Renal cortical epithelial cell (primary cell): ENCODE measurements at regions not wholly inside any gene's neighbourhood (a gene's known extent, or its start where the extent isn't known, plus 50 kb on each side); places are given as distances from the start of the nearest gene placed in this dataset.
"Not testable (repeated sequence)": the region's sequence is repeated elsewhere in the genome, so short reads cannot be mapped to it uniquely, and the experiment has no call there.

ENCODE experiments used
- DNase-seq: peaks from one replicate; pipeline ENCODE4 v3.0.0-alpha.2; 2011; ENCODE audit warnings: low read depth

DNA sequence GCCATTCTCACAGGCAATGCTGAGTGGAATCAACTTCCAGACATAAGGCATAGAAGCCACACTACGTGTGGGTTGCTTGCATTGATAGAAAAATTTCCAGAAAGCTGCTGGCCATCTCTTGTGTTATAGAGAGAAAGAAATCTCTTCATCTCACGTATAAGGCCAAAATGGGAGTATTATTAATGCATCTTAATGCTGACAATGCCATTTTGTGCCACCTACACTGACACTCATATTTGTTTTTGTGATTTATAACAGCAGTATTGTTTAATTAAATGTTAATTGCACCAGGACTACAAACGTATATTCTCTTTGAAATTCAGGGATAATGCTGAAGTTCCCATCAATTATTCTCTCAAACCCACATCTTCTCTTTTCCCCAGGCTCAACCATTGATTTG is 56.1 kb upstream of the TMEM132D start:
- no peak for DNase-seq

DNA sequence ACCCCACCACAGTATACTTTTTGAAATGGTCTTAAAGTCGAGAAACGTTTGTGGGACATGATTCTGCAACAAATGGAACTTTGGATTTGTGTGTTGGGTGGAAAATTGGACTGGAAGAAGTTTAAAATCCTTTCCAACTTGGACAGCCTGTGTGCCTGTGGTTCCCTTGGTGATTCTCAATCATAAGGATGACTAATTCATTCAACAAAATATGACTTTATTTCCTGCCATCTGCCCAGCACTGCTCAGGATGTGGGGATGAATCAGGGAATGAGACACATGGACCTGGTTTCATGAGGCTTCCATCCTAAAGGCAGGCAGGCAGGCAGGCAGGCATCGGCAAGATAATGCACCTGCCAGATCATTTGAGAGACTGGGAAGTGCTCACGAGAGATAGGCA is 57.3 kb upstream of the TMEM132D start:
- no peak for DNase-seq

DNA sequence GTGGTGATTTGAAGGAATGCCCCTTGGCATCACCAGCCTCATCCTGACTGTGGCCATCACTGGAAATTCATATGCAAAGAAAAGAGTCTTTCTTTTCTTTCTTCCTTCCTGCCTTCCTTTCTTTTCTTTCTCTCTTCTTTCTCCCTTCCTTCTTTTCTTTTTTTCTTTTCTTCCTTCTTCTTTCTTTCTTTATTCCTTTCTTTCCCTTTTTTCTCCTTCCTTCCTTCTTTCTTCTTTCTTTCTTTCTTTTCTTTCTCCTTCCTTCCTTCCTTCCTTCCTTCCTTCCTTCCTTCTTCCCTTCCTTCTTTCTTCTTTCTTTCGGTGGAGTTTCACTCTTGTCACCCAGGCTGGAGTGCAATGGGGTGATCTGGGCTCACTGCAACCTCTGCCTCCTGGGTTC is 58.0 kb upstream of the TMEM132D start:
- DNase-seq: no peak

DNA sequence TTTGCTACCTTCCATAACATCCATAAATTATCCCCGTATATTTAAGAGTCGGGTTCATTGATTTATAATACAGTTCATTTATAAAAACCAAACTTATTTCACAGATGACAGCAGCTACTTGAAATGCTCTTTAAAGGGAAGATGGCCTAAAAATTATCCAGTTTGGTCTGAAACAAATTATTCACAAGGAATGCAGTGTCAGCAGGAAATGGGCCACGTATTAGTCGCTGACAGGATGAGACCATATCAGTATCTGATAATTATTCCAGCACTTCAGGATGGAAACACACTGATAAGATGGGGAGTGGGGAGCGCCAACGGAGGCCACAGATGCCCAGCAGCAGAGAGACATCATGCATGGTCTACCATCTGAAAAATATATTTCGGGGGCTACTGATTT is 60.5 kb upstream of the TMEM132D start:
- no peak for DNase-seq

DNA sequence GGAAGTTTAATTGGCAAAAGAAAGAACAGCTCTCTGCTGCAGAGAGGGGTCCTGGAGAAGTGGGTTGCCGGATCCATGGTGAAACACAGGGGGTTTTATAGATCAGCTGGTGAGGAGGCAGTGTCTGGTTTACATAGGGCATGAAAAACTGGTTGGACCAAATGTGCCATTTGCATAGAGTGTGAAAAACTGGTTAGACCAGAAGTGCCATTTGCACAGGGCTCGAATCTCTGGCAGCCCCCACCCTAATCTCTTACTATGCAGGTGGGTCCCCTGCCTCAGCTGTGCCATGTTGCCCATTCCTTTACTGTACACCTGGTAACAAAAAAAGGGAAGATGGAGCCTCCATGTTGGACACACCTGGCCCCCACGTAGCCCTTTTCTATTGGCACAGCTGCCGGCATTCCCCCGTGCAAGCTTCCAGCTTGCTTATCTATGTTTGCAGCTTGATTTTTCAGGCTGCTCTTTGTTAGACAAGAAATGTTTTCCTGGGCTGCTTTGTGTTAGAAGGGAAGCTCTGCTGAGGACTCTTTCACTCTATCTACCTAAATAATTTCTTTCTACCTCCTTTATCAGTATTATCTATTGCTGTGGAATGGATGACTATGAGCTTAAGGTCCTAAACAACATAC is 61.1 kb upstream of the TMEM132D start:
- no peak for DNase-seq

DNA sequence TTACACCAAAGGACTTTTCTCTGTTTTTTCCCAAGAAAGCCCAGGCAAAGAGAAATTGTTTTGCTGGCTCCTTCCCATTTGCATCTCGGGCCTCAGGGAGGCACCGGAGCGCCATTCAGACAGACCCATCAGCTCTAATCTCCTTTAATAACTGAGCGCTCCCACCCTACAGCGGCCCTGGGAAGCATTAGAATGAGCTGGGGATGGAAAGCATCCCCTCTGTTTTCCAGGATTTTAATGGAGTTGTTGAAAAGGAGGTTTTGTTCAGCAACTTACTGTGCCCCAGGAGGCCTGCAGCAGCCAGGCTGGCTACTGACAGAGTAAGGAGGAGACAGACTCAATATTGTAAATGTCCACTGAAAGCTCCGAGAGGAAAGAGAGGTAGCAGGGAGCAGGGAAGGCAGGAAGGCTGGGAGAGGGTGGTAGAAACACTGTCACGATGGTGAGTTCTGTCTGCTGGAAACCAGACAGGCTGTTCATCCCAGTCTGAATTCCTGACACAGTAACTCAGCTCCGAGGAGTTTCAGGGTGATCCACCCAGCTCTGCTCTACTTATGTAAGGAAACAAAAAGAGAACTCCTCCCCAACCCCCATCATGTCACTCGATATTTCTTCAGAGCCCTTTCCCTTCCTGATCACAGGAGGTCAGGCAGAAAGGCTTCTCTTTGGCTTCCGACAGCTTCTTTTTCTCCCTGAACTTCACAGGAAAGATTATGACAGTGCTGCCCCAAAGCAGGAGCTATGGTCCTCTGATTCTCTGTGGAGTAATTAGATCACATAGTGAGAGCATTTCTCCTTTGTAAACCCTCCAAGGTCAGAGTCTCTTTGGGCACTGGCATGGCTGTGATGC is 62.5 kb upstream of the TMEM132D start:
- DNase-seq: no peak

DNA sequence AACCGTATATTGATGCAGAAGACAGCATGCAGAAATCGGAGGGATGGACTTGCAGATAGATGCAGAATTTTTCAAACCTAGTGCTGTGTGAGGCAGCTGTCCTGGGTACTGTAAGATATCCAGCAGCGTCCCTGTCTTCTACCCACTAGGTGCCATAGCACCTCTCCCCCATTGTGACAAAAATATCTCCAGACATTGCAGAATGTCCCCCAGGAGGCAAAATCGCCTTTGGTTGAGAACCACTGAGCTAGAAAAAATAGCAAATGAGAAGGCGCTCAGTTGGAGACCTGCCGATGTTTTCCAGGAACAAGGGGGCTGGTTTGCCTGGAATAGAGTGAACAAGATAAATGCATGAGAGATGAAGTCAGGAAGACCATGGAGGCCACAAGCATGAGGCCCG is 67.9 kb upstream of the TMEM132D start:
- no peak for DNase-seq

DNA sequence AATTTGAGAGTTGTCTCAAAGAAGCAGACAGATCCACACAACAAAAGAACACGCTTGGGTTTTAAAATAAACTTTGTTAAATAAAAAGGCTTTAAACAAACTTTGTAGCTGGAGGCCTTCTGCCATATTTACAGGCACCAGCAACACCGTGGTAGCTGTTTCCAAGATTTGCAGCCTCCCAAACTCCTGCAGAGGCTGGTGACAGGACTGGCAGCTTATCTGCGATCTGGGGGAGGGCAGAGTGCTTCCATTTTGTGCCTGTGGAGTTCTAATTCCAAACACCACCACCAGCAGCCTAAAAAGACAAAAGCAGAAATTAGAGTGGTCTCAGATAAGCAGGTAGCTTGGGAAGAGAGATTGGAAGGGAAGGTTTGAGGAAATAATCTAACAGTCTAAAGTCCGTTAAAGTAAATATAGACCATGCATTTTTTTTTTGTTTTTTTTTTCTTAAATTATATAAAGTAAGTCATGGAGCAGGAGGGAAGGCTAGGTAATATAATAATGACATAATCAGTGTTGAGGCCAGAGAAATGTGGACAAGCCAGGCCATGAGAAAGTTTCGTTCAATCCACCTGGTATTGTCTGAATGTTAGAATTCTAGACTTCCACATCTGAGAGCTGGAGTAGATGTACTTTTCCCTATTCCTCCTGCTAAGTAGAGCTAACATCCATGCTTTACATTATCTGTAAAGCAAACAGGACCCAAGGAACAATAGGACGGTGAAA is 69.6 kb upstream of the TMEM132D start:
- no peak for DNase-seq

DNA sequence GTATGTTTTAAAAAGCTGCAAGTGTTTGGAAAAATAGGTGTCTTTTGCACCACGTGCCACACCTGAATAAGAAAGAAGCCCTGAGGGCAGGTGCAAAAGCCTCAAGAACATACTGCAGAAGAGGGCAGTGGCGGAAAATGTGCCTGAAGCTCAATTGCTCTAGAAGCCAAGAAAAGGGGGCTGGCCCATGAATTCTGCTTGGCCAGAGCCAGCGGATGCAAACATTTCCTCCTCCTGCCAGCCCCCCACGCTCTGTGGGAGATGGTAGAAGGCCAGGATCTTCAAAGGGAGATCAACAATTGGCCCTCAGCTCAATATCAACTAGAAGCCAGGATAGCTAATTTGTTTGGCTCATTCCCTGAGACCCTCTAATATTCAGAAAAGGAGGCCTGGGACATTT is 80.3 kb upstream of the TMEM132D start:
- no peak for DNase-seq

DNA sequence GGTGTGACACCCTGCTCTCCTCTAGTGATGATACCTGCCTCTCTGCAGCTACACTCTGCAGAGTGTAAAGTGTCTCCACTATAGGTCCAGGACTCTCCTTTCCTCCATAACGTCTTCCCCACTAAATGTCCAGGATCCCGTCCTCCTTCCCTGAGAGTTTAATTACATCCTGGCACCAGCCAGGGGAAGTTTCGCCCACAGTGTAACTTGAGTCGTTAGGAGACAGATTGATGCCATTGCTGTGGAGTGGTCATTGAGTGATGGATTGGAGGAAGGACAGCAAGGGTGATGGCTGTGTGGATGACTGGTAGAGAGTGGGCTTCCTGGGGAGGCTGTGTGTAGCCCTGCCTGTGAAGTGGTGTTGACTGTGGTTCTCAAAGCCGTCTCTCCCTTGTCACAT is 84.0 kb upstream of the TMEM132D start:
- DNase-seq: no peak

DNA sequence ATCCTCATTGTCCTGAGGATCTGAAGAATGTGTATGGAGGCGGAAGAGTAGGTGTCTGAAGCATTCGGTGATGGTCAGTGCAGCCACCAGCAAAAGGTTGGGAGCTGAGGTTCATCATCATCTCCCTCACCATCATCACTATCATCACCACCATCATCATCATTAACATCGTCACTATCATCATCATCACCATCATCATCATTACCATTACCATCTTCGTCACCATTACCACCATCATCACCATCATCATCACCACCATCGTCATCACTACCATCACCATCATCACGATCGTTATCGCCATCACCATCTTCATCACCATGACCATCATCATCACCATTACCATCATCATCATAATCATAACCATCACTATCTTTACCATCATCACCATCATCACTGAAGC is 90.8 kb upstream of the TMEM132D start:
- no peak for DNase-seq

DNA sequence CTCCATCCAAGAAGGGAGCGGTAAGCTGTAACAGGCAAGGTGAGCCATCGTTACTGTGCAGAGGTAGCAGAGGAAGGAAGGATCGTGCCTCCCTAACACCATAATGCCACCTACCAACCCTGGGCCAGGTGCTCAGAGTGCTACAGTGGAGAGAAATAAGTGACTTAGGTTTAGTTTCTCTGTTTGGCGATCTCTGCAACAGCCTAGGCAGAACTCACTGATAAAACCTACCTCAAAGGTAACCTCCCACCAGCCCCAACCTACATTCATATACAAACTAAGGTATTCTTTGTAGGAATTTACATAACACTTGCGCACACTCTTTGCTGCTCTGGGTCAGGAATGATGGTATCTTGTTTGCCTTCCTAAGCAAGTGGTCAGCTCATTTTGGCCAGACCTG is 93.4 kb upstream of the TMEM132D start:
- DNase-seq: no peak

DNA sequence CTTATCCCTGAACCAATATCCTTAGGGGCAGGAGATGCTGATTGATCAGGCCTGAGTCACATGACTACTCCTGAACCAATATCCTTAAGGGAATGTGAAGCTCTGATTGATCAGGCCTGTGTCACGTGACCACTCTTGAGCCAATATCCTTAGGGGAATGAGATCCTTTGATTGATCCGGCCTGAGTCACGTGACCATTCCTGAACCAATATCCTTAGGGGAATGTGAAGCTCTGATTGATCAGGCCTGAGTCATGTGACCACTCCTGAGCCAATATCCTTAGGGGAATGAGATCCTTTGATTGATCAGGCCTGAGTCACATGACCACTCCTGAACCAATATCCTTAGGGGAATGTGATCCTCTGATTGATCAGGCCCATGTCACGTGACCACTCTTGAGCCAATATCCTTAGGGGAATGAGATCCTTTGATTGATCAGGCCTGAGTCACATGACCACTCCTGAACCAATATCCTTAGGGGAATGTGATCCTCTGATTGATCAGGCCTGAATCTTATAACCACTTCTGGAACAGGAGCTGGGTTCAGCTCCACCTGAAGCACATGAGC is 100.6 kb upstream of the TMEM132D start:
- DNase-seq: not testable (repeated sequence)

DNA sequence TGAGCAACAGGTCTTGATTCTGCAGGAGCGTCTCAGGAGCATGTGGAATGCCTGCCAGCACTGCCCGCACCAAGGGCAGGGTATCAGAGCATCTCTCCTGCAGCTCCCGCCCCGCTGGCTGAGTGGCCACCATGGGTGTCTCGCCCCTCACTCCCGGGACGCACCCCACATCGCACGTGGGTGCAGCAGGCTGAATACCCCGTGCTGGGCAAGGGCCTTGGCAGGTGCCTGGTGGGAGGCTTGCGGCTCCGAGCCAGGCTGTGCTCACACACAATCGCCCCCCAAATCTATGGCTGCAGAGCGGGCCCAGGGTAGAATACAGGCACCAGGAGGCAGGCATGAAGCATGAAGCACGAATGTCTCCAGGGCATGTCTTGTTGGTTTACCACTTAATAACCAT is 103.9 kb upstream of the TMEM132D start:
- no peak for DNase-seq

DNA sequence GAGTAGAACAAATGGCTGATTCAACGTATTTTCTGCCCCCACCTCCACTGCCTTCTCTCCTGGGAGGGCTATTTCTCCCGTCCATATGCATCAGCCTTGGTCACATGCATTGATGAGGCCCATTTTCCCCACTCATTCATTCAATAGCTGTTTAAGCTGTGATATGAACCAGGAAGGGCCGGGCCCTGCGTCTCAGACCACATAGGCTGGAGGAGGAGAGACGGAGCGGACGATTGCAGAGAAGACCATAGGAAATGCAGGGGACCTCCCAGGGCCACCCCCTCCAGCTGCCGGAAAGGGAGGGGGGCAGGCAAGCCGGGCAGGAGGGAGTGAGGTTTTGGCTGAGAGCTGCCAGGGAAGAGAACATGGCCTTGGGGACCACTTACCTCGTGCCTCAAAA is 104.4 kb upstream of the TMEM132D start:
- DNase-seq: no peak

DNA sequence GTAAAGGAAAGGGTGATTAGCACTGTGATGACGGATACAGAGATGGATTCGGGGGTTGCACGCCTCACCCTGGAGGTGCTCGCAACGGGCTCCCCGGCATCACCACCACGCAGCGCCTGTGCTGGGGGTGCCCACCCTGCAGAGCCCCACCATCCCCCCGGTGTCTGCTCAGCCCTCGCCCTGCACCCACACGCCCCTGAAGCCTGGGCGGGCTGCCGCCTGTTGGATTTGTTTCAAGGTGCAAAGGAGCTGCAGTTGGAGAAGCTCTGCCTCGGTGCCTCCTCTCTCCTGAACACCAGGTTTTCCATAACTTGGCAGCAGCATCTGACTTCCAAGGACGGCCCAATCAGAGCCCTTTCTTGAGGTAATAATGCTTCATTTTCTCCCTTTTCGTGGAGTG is 106.1 kb upstream of the TMEM132D start:
- no peak for DNase-seq

DNA sequence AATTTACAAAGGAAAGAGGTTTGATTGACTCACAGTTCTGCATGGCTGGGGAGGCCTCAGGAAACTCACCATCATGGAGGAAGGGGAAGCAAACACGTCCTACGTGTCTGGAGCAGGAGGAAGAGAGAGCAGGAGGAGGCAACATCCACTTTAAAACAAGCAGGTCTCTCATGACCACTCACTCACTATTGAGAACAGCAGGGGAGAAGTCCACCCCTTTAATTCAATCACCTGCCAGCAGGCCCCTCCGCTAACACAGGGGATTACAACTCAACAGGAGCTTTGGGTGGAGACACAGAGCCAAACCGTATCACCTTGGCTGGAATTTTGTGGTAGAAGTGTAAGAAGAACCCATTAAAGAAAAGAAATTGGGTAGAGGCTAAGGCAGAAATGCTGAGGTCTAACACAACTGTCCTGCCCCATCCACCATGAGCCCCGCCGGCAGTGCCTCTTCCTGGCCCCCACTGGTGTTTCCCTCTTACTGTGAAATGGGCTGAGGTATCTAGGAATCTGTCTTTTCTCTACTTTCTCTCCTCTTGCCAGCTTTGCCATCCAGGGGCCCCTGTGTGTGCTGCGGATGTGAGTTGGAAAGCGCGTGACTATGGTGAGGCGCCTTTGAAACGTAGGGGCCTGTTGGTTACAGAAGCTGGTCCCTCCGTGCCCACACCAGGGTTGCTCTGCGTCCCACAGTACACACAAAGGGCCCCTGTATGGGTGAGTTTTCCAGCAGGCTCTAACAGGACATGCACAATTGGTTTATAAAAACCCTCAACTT is 108.0 kb upstream of the TMEM132D start:
- DNase-seq: no peak

DNA sequence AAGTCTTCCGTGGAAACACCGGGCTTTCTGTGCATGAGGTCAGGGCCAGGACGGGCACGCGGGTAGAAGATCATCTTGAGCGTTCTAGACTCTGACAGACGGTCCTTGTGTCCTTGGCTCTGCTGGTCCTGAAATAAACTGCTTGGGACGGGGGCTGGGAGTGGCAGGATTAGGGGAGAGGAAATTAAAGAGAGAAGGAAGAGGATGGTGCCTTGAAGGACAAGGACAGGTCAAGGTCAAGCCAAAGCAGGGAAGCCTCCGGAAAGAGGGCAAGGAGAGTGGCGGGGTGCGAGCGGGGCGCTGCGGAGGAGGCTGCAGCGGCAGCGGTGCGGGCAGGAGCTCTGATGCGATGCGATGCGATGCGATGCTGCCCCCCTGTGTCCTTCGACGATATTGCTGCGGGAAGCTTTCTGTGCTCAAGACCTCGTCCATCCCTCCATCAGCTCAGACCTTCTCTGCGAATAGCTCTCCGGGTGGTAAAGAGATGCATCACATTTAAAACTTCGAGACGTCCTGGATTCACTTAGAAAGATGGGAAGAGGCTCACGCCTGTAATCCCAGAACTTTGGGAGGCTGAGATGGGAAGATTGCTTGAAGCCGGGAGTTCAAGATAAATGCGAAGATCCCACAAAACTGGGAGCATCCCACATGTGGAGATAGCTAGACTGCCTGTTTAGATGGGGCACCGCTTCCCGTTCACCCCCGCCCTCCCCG is 110.1 kb upstream of the TMEM132D start:
- peak; percentile 4 for DNase-seq

DNA sequence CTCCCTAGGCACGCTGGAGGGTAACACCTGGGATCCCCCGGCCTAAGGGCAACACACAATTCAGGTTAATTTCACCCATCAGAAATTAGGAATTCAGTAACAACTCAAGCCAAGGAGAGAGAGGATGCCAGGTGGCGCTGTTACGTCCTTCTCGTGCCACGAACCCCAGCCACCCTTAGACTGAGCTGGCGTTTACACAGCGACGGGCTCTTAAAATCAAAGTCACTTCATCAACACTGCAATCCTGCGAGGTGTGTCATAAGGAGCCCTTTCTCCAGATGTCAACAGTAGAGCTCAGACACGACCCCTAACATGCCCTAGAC is 110.6 kb upstream of the TMEM132D start:
- no peak for DNase-seq

DNA sequence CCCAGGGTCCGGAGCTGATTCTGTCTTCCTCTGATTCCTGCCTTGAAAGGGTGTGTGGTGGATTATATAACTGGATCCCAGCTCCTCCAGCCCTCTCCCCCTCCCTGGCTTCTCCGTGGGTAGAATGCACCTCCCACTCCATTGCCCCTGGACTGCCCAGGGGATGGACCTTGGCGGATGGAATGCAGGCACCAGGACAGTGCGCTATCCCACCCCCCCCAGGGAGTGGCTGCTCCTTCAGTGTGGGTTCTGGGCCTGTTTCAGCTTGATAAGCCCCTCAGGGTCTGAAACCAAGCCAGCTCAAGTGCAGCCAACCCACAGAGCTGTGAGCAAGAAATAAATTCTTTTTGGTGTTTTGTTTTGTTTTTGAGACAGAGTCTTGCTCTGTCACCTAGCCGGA is 112.4 kb upstream of the TMEM132D start:
- no peak for DNase-seq

DNA sequence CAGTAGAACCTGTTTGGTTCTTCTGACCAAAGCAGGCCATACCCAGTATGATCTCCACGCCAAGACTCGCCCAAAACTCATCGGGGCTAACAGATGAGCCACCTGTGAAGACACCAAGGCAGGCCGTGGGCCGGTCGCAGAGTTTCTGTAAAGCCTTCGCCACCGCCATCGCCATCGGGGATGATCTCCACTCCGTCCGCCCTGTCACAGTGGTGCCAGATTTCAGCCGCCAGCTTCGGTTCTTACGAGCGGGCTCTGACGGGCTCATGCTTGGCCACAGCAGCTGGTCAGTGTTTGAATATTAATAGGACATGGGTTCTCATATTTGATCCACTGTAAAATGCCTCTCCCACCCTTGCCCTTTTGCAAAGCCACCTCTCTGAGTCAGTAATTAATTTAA is 113.2 kb upstream of the TMEM132D start:
- DNase-seq: no peak
